ENCODE measurements at regions not wholly inside any gene's neighbourhood (a gene's known extent, or its start where the extent isn't known, plus 50 kb on each side); places are given as distances from the start of the nearest gene placed in this dataset.

GRCh38 chr18:46322941-46323340, 218.8 kb downstream of the HAUS1 start:
- TF ChIP-seq CTCF (IDR thresholded peaks at IDR 0.05; ENCODE audit: borderline replicate concordance, extremely low read depth, low read length, poor library complexity, severe bottlenecking) (no peak), EZH2 (IDR thresholded peaks at IDR 0.05; ENCODE audit: borderline replicate concordance, low read depth, low read length, severe bottlenecking) (no peak)
- no peaks in the 10 kb centered on the region for H4K20me1 ChIP-seq (ENCODE audit: insufficient read depth, low read length)
- peaks cover 10% of the 10 kb centered on the region for H3K4me1 ChIP-seq (ENCODE audit: insufficient read depth, low read length)
- no peaks in the 10 kb centered on the region for H3K27me3 ChIP-seq (ENCODE audit: insufficient read depth, low read length, poor library complexity)
- H3K36me3 ChIP-seq (ENCODE audit: insufficient read depth, low read length), result no peaks in the 10 kb centered on the region
- H3K4me2 ChIP-seq (ENCODE audit: insufficient read depth, low read length), result no peak overlapping the region
- ATAC-seq (ENCODE audit: insufficient read depth, low read depth) (no peak), DNase-seq (no peak)
- H2AFZ ChIP-seq (ENCODE audit: low read depth, low read length), result no peak overlapping the region
- no peak overlapping the region for H3K9ac ChIP-seq (ENCODE audit: low read depth, low read length)
- no peak overlapping the region for H3K4me3 ChIP-seq (ENCODE audit: low read depth in 1 of 2, low read length in 2 of 2)
- no peaks in the 10 kb centered on the region for H3K79me2 ChIP-seq (ENCODE audit: insufficient read depth, low read length)
- no peaks in the 10 kb centered on the region for H3K9me3 ChIP-seq (ENCODE audit: insufficient read depth, low read length, severe bottlenecking)
- H3K27ac ChIP-seq (ENCODE audit: low read length), result no peak overlapping the region

GRCh38 chr18:46324087-46324955, 220.1 kb downstream of the HAUS1 start:
- Histone ChIP-seq H3K9ac (ENCODE audit: low read depth, low read length) (peak overlapping the region; percentile 22; the same call in 1 of the 2 replicates), H3K27me3 (ENCODE audit: insufficient read depth, low read length, poor library complexity) (no peaks in the 10 kb centered on the region), H3K27ac (ENCODE audit: low read length) (peak overlapping the region; percentile 55), H3K4me1 (ENCODE audit: insufficient read depth, low read length) (peaks cover 10% of the 10 kb centered on the region), H3K4me3 (ENCODE audit: low read depth in 1 of 2, low read length in 2 of 2) (peak overlapping the region in 1 of 2 experiments; percentile 37; a peak in 2 of 4 replicates), H3K4me2 (ENCODE audit: insufficient read depth, low read length) (peak overlapping the region; percentile 56), H4K20me1 (ENCODE audit: insufficient read depth, low read length) (no peaks in the 10 kb centered on the region), H3K79me2 (ENCODE audit: insufficient read depth, low read length) (no peaks in the 10 kb centered on the region), H3K9me3 (ENCODE audit: insufficient read depth, low read length, severe bottlenecking) (no peaks in the 10 kb centered on the region), H3K36me3 (ENCODE audit: insufficient read depth, low read length) (no peaks in the 10 kb centered on the region), H2AFZ (ENCODE audit: low read depth, low read length) (peak overlapping the region; percentile 84)
- ATAC-seq (ENCODE audit: insufficient read depth, low read depth) (peak; percentile 95), DNase-seq (peak; percentile 34)
- TF ChIP-seq EZH2 (IDR thresholded peaks at IDR 0.05; ENCODE audit: borderline replicate concordance, low read depth, low read length, severe bottlenecking) (no peak), CTCF (IDR thresholded peaks at IDR 0.05; ENCODE audit: borderline replicate concordance, extremely low read depth, low read length, poor library complexity, severe bottlenecking) (no peak)

GRCh38 chr18:46325895-46326294, 221.7 kb downstream of the HAUS1 start:
- H3K79me2 ChIP-seq (ENCODE audit: insufficient read depth, low read length), result no peaks in the 10 kb centered on the region
- H3K9me3 ChIP-seq (ENCODE audit: insufficient read depth, low read length, severe bottlenecking), result no peaks in the 10 kb centered on the region
- no peak overlapping the region for H3K27ac ChIP-seq (ENCODE audit: low read length)
- DNase-seq (no peak), ATAC-seq (ENCODE audit: insufficient read depth, low read depth) (no peak)
- no peaks in the 10 kb centered on the region for H3K36me3 ChIP-seq (ENCODE audit: insufficient read depth, low read length)
- H4K20me1 ChIP-seq (ENCODE audit: insufficient read depth, low read length), result no peaks in the 10 kb centered on the region
- H3K4me2 ChIP-seq (ENCODE audit: insufficient read depth, low read length), result no peak overlapping the region
- H3K9ac ChIP-seq (ENCODE audit: low read depth, low read length), result no peak overlapping the region
- no peak overlapping the region for H3K4me3 ChIP-seq (ENCODE audit: low read depth in 1 of 2, low read length in 2 of 2)
- peaks cover 10% of the 10 kb centered on the region for H3K4me1 ChIP-seq (ENCODE audit: insufficient read depth, low read length)
- no peaks in the 10 kb centered on the region for H3K27me3 ChIP-seq (ENCODE audit: insufficient read depth, low read length, poor library complexity)
- no peak overlapping the region for H2AFZ ChIP-seq (ENCODE audit: low read depth, low read length)
- TF ChIP-seq CTCF (IDR thresholded peaks at IDR 0.05; ENCODE audit: borderline replicate concordance, extremely low read depth, low read length, poor library complexity, severe bottlenecking), result no peak
- TF ChIP-seq EZH2 (IDR thresholded peaks at IDR 0.05; ENCODE audit: borderline replicate concordance, low read depth, low read length, severe bottlenecking), result no peak

All from DND-41 (cell line).